ENCODE measurements at regions not wholly inside any gene's neighbourhood (a gene's known extent, or its start where the extent isn't known, plus 50 kb on each side); places are given as distances from the start of the nearest gene placed in this dataset.

- DNase-seq (ENCODE audit: low read depth in 2 of 3, low spot score in 2 of 3), result no peak
These were observed 558.3 kb upstream of the KLHL29 start for GRCh38 chr2:22826703-22827102.

DNA sequence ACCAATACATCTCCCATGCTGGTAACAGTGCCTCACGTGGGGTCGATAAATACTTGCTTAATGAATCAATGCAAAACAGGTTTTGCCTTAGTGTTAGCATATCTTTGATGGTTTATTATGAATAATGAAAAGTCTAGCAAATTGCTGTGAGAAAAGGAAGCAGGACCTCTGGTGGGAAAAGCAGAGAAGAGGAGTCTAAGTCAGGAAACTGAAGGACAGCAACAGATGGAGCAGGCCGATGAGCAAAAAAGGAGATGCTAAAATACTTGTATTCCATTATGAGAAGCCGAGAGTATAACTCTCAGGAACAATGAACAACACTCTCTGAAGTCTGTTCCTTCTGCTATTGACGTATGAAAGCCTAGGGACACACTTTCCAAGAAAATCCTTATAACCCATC, 555.2 kb upstream of the KLHL29 start:
- DNase-seq (ENCODE audit: low read depth in 2 of 3, low spot score in 2 of 3), result no peak

DNA sequence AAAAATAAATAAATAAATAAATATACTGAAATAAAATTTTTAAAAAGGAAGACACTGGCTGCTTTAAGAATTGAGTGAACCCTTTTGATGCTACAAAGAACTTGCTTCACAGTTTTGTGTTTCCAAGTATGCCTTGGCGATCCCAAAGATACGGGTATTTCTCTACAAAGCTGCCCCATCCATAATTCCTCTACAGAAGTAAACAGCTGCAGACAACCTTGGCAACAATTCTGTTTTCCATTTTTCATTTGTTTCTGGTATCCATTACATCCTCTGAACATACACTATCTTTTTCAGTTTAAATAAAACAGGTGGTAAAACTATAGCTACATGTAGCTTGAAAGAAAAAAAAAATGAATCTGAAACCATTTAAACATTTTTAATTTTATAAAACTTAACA, 552.8 kb upstream of the KLHL29 start:
- no peak for DNase-seq (ENCODE audit: low read depth in 2 of 3, low spot score in 2 of 3)

DNA sequence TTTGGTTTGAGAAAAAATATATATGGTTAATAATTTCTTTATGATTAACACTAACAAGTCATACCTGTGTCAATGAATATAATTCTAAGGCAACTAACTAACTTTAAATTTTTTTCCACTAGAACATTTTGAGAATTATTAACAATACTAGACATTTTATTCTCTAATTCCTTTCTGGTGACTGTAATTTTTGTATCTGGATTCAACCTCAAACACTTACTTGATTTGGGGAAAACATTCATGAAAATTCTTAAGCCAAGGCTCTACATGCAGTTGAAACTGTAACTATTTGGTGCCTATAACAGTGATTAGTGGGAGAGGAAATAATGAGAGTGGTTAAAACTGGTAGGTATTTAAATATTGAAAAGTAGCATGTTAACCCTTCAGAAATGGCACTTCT, 546.5 kb upstream of the KLHL29 start:
- DNase-seq (ENCODE audit: low read depth in 2 of 3, low spot score in 2 of 3), result no peak

GRCh38 chr2:22842205-22842869, 542.6 kb upstream of the KLHL29 start:
- no peak for DNase-seq (ENCODE audit: low read depth in 2 of 3, low spot score in 2 of 3)

- no peak for DNase-seq (ENCODE audit: low read depth in 2 of 3, low spot score in 2 of 3)
These were observed 541.0 kb upstream of the KLHL29 start for GRCh38 chr2:22843919-22844537.

DNA sequence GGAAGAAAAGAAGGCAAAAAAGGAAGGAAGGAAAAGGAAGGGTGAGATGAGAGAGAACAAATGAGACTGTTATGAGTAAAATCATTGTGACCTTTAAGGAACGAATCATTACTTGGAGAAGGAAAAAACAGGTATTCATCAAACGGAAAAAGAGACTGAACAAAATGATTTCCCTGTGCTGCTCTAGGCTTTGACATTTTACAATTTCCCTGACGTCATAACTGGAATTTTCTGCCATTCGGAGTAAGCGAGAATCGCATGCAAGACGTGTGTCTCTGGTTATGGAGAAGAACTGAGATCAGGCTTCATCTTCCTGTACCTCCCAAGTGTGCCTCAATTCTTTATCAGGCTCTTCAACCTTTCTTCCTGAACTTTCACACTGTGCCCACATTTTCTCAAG, 534.7 kb upstream of the KLHL29 start:
- DNase-seq (ENCODE audit: low read depth in 2 of 3, low spot score in 2 of 3), result no peak

- DNase-seq (ENCODE audit: low read depth in 2 of 3, low spot score in 2 of 3), result no peak
These were observed 530.4 kb upstream of the KLHL29 start for GRCh38 chr2:22854588-22854987.

- DNase-seq (ENCODE audit: low read depth in 2 of 3, low spot score in 2 of 3), result no peak
These were observed 529.9 kb upstream of the KLHL29 start for GRCh38 chr2:22855081-22855480.

DNA sequence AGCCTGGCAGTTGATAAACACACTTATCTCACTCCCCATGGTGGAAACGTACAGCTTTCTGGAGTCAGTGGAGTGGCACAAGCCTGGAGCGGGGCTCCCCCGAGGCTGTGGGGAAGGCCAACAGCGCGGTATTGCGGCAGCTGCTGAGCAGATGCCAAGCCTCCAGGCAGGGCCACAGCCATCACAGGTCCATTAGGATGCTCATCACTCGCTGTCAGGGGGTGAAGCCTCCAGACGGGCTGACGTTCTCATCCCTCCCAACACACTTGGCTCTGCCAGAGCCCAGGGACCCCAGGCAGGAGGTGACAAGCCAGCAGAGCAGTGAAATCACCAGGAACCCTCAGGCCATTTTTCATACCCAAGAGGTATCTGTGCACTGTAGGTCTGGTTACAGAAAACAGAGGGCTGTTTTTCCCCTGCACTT, 529.2 kb upstream of the KLHL29 start:
- DNase-seq (ENCODE audit: low read depth in 2 of 3, low spot score in 2 of 3), result no peak

- DNase-seq (ENCODE audit: low read depth in 2 of 3, low spot score in 2 of 3), result no peak
These were observed 517.0 kb upstream of the KLHL29 start for GRCh38 chr2:22867973-22868372.

GRCh38 chr2:22878121-22878520, 506.9 kb upstream of the KLHL29 start:
- no peak for DNase-seq (ENCODE audit: low read depth in 2 of 3, low spot score in 2 of 3)

GRCh38 chr2:22879009-22879863, 505.7 kb upstream of the KLHL29 start:
- no peak for DNase-seq (ENCODE audit: low read depth in 2 of 3, low spot score in 2 of 3)

- no peak for DNase-seq (ENCODE audit: low read depth in 2 of 3, low spot score in 2 of 3)
These were observed 504.8 kb upstream of the KLHL29 start for GRCh38 chr2:22880161-22880560.

DNA sequence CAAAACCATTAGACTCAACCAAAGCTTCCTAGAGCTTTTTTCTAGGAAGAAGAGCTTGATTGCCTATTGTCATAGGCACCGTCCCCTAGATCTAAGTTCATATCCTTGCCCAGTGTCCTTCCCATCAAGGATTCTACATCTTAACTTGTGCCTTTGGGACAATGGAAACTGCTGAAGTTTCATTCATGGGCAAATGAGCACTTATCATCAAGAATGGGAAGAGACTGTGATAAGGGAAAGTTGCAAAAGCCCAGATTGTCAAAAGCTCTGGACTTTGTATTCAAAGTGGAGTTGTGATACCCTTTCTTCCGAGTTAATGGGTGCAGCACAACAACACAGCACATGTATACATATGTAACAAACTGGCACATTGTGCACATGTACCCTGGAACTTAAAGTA, 503.0 kb upstream of the KLHL29 start:
- no peak for DNase-seq (ENCODE audit: low read depth in 2 of 3, low spot score in 2 of 3)

DNA sequence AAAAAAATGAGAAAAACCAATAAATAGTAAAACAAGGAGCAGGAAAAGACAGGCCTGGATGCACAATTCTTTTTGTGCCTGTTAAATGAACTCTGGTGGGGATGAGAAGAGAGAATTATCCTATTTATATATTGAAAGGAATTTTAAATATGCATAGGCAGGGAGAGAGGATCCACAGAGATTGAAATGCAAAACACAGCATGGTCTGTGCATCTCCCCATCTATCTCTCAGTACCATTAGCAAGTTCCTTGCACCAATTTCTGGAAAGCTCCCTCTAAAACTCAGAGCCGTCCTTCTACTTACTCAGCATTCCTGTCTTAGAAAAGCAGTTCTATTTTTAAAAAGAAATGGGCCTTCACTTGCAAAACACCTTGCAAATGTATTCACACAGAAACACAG, 502.3 kb upstream of the KLHL29 start:
- no peak for DNase-seq (ENCODE audit: low read depth in 2 of 3, low spot score in 2 of 3)

DNA sequence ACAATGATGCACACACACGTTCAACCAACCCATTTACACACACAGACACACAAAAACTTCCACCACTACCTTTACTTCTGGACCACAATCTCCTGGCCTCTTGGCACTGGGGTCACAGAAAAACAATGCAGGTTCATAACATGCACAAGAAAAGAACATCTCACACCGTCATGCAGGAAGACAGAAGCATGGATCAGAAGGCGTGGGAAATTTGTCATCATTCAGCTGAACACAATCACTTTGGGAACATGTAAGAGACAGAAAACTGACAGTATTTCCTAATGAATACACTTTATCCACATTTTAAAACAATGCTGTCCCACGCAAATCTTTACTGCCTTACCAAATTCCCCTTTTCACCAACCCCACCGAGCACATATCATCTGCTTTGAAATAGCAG, 501.9 kb upstream of the KLHL29 start:
- no peak for DNase-seq (ENCODE audit: low read depth in 2 of 3, low spot score in 2 of 3)

DNA sequence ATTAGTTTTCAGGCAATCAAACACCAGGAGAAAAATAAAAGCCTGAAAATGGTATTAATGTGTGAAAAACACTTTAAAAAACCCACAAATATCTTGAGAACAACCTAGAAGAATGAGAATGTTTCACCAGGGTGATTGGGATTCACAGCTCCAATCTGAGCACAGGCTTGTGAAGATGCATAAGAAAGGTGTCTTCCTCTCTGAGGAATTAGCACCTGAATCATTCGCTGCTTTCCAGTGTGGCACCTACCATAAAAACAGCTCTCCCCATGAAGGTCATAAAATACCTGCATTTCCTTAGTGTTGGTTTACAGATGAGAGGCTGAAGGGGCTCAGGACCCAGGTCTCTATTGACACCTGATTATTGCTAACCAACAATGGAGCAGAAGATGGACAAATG, 499.7 kb upstream of the KLHL29 start:
- DNase-seq (ENCODE audit: low read depth in 2 of 3, low spot score in 2 of 3), result no peak

GRCh38 chr2:22887426-22887825, 497.6 kb upstream of the KLHL29 start:
- DNase-seq (ENCODE audit: low read depth in 2 of 3, low spot score in 2 of 3), result no peak

DNA sequence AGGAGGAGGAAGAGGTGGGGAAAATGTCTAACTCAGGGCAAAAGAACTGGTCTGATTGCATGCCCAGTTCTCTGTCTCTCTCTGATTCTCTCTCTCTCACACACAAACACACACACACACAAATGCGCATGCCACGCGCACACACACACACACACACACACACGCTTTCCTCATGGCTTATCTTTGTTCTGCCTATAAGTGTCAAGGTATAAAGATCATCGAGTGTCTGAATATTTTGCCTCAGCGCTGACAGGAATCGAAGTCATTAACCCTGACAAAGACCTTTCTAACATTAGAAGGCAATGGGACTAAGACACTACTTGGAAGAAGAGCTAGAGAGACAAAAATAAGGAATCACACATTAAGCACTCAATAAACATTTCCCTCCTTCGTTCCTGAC, 497.1 kb upstream of the KLHL29 start:
- no peak for DNase-seq (ENCODE audit: low read depth in 2 of 3, low spot score in 2 of 3)

GRCh38 chr2:22890132-22890531, 494.8 kb upstream of the KLHL29 start:
- DNase-seq (ENCODE audit: low read depth in 2 of 3, low spot score in 2 of 3), result no peak

Data from hematopoietic multipotent progenitor cell (in vitro differentiated cells).